Gastrocnemius medialis (tissue), 4 donors: ENCODE measurements at regions not wholly inside any gene's neighbourhood (a gene's known extent, or its start where the extent isn't known, plus 50 kb on each side); places are given as distances from the start of the nearest gene placed in this dataset.

Experiments
- CTCF ChIP-seq, 5 experiments: fragments of 450-650 bp in 3 of 5; fragments of 200-600 bp in 2 of 5; sonication (generic) in 2 of 5; IDR thresholded peaks in 4 of 5; conservative IDR thresholded peaks in 1 of 5; 1 replicate in 4 of 5; 2 replicates in 1 of 5; pipeline ENCODE4 v1.5.1; 2016 to 2019; ENCODE audit warnings: antibody characterized with exemption in 5 of 5, mild to moderate bottlenecking in 3 of 5, moderate library complexity in 3 of 5
- POLR2A ChIP-seq, 2 donors: fragments of 450-650 bp; IDR thresholded peaks; one replicate each; pipeline ENCODE4 v1.6.1; 2017; ENCODE audit warnings: antibody characterized with exemption in 2 of 2, mild to moderate bottlenecking in 2 of 2, moderate library complexity in 2 of 2

GRCh38 chr12:113663396-113663795, 191.7 kb upstream of the LHX5 start:
- TF ChIP-seq CTCF (IDR thresholded peaks at IDR 0.05 in 4 of 5, conservative IDR thresholded peaks at IDR 0.05 in 1 of 5): no peak
- TF ChIP-seq POLR2A (IDR thresholded peaks at IDR 0.05): no peak
